HL-60/S4 treated with retinoic acid at 250 ng/mL for 4 days and 3 days (cell line): ENCODE measurements at regions not wholly inside any gene's neighbourhood (a gene's known extent, or its start where the extent isn't known, plus 50 kb on each side); places are given as distances from the start of the nearest gene placed in this dataset.

Source experiments
- in situ Hi-C: fragments of 300-500 bp; cut with MboI; formaldehyde crosslinking; loops from 2 replicates; pipeline ENCODE4 v1.7.0; 2022; ENCODE audit warnings: low sequenced_read_pairs

- in situ Hi-C loops: no loop called here
These were observed 248.0 kb upstream of the KLF4 start for GRCh38 chr9:107737610-107737986.

- in situ Hi-C loops: no loop called here
These were observed 246.3 kb upstream of the KLF4 start for GRCh38 chr9:107735821-107736220.

GRCh38 chr9:107734256-107735013 lies 244.9 kb upstream of the KLF4 start:
- in situ Hi-C loops: no loop called here

- in situ Hi-C loops: no loop called here
These were observed 243.9 kb upstream of the KLF4 start for GRCh38 chr9:107733523-107733894.

GRCh38 chr9:107732781-107733522 lies 243.4 kb upstream of the KLF4 start:
- in situ Hi-C loops: no loop called here

- in situ Hi-C loops: no loop called here
These were observed 241.7 kb upstream of the KLF4 start for GRCh38 chr9:107731115-107731762.

- in situ Hi-C loops: no loop called here
These were observed 241.1 kb upstream of the KLF4 start for GRCh38 chr9:107730666-107731065.

GRCh38 chr9:107727086-107727780 lies 237.7 kb upstream of the KLF4 start:
- in situ Hi-C loops: no loop called here

- in situ Hi-C loops: no loop called here
These were observed 233.4 kb upstream of the KLF4 start for GRCh38 chr9:107723015-107723414.

GRCh38 chr9:107721705-107722245 lies 232.2 kb upstream of the KLF4 start:
- in situ Hi-C loops: no loop called here

GRCh38 chr9:107720501-107720900 lies 230.9 kb upstream of the KLF4 start:
- in situ Hi-C loops: no loop called here

- in situ Hi-C loops: no loop called here
These were observed 228.2 kb upstream of the KLF4 start for GRCh38 chr9:107717529-107718314.

GRCh38 chr9:107715740-107716139 lies 226.2 kb upstream of the KLF4 start:
- in situ Hi-C loops: no loop called here

GRCh38 chr9:107713470-107713869 lies 223.9 kb upstream of the KLF4 start:
- in situ Hi-C loops: no loop called here

GRCh38 chr9:107712390-107712789 lies 222.8 kb upstream of the KLF4 start:
- in situ Hi-C loops: no loop called here

GRCh38 chr9:107711542-107711941 lies 222.0 kb upstream of the KLF4 start:
- in situ Hi-C loops: no loop called here

GRCh38 chr9:107710953-107711352 lies 221.4 kb upstream of the KLF4 start:
- in situ Hi-C loops: no loop called here

GRCh38 chr9:107710546-107710945 lies 221.0 kb upstream of the KLF4 start:
- in situ Hi-C loops: no loop called here

- in situ Hi-C loops: no loop called here
These were observed 219.2 kb upstream of the KLF4 start for GRCh38 chr9:107708791-107709190.

- in situ Hi-C loops: no loop called here
These were observed 218.4 kb upstream of the KLF4 start for GRCh38 chr9:107707915-107708441.
